ENCODE measurements at regions not wholly inside any gene's neighbourhood (a gene's known extent, or its start where the extent isn't known, plus 50 kb on each side); places are given as distances from the start of the nearest gene placed in this dataset.

DNA sequence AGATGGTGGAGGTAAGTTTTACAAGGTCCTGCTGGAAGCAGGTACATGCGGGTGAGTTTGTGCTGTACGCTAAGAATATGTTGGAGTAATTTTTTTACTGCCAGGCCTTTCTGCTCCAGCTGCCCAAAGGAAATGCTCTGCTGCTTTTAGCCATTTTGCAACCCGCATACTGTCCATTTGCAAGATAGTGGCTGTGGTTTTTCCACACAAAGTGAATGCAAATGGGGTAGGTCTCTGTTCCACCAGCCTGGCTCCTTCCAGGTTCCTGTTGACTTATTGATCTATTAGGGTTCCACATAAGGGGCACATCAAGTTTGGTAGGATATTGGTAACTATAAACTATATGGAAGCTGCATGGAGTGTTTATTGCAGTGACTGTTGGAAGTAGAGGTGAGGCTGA, 227.1 kb downstream of the SI start:
- TF ChIP-seq EZH2phosphoT487 (IDR thresholded peaks at IDR 0.05; ENCODE audit: borderline replicate concordance, low read depth): no peak
- TF ChIP-seq CTCF (IDR thresholded peaks at IDR 0.05): no peak
- no peak for TF ChIP-seq EP300 (IDR thresholded peaks at IDR 0.05; ENCODE audit: borderline replicate concordance in 1 of 2, low read depth in 1 of 2, low read length in 1 of 2)
- no peak for TF ChIP-seq POLR2AphosphoS5 (IDR thresholded peaks at IDR 0.05; ENCODE audit: low read depth, low read length)
- TF ChIP-seq, protein P1, sequence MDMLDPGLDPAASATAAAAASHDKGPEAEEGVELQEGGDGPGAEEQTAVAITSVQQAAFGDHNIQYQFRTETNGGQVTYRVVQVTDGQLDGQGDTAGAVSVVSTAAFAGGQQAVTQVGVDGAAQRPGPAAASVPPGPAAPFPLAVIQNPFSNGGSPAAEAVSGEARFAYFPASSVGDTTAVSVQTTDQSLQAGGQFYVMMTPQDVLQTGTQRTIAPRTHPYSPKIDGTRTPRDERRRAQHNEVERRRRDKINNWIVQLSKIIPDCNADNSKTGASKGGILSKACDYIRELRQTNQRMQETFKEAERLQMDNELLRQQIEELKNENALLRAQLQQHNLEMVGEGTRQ (IDR thresholded peaks at IDR 0.05; ENCODE audit: borderline replicate concordance, low read depth, low read length): no peak
- TF ChIP-seq RAD21 (IDR thresholded peaks at IDR 0.05; ENCODE audit: low read length): no peak

All from SK-N-SH (cell line).